GM21717 (cell line): ENCODE measurements at regions not wholly inside any gene's neighbourhood (a gene's known extent, or its start where the extent isn't known, plus 50 kb on each side); places are given as distances from the start of the nearest gene placed in this dataset.
"Not testable (repeated sequence)": the region's sequence is repeated elsewhere in the genome, so short reads cannot be mapped to it uniquely, and the experiment has no call there.

Source experiments
- ATAC-seq: cut with Tn5 transposase; IDR thresholded peaks from one replicate; pipeline ENCODE4 v1.9.1; 2021; ENCODE audit warnings: mild to moderate bottlenecking, moderate library complexity; ENCODE audit not compliant: unreplicated experiment

DNA sequence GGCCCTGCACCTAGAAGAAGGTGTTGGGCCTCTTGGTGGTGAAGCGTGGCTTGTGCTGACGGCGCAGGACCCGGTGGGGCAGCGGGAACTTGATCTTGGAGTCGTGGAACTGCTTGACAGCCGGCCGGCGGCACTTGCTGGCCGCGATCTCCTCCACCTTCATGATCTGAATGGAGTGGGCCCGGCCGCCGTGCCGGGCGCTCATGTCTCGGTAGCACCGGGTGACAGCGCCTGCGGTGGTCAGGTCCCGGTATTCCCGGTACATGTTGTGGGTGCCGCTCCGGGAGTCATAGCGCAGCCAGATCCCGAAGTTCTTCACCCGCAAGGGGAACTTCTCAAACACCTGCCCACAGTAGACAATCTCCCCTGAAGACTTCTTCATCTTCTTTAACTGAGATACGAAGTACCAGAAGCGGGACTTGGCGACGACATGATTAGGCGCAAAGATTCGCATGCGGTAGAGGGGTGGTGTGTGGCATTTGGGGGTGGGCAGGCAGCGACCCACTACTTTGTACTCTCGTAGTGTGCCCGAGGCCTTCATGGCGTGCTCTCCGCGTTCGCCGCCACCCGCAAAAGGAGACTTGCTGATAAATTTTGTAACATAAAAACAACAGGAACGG, 92.1 kb upstream of the MSH6 start:
- not testable (repeated sequence) for ATAC-seq

GRCh38 chr2:47690132-47690531, 92.8 kb upstream of the MSH6 start:
- no peak for ATAC-seq

DNA sequence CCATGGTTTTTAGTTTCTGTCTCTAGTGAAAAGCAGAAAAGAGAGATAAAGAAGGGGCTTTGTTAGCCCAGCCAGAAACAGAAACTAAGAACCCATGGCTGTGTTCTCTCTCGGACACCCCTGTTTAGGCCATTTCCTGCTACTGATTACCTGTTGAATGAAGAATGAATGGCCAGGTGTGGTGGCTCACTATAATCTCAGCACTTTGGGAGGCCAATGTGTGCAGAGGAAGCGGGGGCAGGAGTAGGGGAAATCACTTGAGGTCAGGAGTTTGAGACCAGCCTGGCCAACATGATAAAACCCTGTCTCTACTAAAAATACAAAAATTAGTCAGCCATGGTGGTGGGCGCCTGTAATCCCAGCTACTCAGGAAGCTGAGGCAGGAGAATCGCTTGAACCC, 93.8 kb upstream of the MSH6 start:
- ATAC-seq: peak; percentile 70

GRCh38 chr2:47688561-47688960, 94.4 kb upstream of the MSH6 start:
- ATAC-seq: peak; percentile 14

- no peak for ATAC-seq
Observed at GRCh38 chr2:47687856-47688255, 95.1 kb upstream of the MSH6 start.

DNA sequence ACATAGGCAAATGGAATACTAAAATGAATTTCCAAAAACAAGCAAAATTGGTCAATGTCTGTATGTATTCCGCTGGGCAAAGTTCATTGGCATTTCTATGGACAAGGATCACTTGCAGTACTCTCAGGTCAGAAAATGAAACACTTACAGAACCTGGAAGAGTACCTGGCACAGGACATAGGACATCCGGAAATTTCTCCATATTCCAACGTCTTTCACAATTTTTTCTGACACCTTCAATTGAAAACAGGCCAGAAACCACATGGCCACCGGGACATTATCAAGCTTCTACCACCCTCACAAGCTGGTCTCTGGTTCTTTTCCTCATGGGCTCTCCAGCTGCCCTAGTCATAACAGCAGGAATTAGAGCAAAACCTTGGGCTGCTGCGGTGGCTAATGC, 96.9 kb upstream of the MSH6 start:
- no peak for ATAC-seq

- ATAC-seq: no peak
Observed at GRCh38 chr2:47682216-47682749, 100.7 kb upstream of the MSH6 start.

DNA sequence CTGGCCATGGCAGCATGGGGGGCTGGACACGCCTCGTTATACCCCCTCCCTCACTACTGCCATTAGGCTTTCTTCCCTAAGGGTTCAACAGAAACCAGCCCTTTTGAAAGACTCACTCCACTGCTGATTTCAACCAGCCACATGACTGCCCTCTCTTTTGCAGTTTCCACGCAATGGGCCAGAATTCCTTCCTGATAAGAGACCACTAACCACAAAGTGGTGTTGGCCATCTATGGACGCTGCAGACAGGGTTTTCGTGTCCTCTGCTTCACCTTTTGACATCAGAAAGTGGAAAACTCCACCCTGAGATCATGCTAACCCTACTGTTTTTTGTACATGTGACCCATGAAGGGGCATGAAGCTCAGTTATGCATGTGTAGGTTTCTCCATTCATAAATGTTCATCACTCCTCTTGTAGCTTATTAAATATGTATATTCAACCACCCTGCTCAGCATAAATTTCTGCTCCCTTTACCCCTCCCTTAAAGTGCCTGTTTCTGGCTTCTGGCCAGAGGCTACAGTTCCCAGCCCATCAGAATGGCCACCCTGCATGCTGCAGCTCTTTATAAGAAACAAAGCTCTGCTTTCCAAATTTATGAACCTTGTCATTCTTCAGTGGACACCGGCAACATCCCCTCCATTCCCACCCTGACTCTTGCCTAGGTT, 105.6 kb upstream of the KCNK12 start:
- ATAC-seq: no peak

DNA sequence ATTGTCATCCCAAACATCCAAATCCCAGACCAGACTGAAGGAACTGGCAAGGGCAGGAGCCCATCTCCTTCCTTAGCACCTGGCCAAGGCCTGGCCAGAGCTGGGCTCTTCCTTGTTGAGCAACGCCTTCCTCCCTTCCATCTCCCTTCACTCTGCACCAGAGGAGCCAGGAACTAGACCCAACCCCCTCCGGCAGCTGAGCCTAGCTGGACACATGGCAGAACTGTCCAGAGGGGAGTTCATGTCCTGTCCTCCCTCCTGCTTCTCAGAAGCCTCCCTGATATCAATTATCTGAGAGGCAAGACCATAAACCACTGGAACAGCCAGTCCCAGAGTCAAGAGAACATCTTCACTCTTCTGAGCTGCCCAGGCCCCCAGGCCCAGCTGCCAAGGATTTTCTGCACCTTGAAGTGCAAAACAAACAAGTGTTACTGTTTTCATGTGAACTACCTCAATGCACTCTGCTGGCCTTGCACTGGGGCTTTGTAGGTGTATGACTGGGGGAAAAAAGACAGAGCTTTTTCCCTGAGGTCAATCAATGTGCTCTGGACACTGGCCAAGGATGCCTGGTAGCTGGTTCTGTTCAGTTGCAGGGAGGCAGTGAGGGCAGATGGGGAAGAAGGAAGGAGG, 104.5 kb upstream of the KCNK12 start:
- ATAC-seq: no peak

DNA sequence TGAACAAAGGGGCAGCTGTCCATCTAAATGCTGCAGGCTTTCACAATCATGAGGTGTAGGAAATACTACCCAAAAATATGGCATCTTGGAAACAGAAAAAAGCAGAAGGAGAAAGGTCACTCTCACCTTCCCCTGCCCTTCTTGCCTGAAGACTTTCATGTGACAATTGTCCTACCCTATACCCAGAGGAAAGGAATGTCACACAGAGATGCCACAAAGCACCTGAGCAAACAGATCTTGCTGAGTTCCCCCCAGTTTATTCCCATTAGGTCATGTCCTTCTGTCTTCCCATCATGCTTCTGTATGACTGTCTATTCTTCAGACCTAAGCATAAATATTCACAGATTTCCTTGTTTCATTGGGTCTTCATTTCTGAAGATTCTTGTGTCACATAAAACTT, 95.5 kb upstream of the KCNK12 start:
- no peak for ATAC-seq

DNA sequence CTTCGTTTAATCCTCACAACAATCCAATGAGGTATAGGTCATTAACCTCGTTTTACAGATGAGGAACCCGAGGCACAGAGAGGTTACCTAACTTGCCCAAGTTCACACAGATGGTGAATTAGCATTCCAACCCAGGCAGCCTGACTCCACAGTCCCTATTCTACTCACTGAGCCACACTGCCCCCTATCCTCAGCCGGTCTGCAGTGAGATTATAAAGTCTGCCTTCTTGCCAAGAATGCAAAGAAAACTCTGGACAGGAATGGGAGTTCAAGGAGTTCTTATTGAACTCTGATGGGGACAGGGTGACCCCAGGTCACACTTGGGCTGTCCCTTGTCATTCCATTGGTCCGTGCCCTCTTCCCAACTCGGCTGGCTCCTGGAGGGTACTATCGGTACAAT, 94.0 kb upstream of the KCNK12 start:
- ATAC-seq: no peak

- no peak for ATAC-seq
Observed at GRCh38 chr2:47662552-47662951, 91.8 kb upstream of the KCNK12 start.

- no peak for ATAC-seq
Observed at GRCh38 chr2:47661310-47661709, 90.5 kb upstream of the KCNK12 start.

GRCh38 chr2:47660168-47660567, 89.4 kb upstream of the KCNK12 start:
- ATAC-seq: no peak

- ATAC-seq: no peak
Observed at GRCh38 chr2:47658646-47659320, 88.0 kb upstream of the KCNK12 start.

- ATAC-seq: no peak
Observed at GRCh38 chr2:47657886-47658489, 87.2 kb upstream of the KCNK12 start.

- no peak for ATAC-seq
Observed at GRCh38 chr2:47656715-47657600, 86.2 kb upstream of the KCNK12 start.

DNA sequence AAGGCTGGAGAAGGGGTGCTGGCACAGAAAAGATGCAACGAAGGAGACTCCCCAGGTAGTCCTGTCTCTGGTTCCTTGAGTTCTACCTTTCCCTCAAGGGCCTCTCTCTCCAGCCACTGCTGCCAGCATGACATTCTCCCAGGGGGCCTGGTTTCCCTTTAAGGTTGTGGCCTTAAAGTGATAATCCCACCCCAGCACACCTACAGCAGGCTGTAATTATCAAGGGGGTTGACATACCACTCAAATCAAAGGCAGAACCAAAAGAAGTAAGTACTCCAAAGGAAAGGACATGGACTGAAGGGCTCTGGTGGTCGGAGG, 84.7 kb upstream of the KCNK12 start:
- ATAC-seq: no peak

- peak; percentile 80 for ATAC-seq
Observed at GRCh38 chr2:47654790-47655562, 84.2 kb upstream of the KCNK12 start.
